22Rv1 (cell line): ENCODE measurements at regions not wholly inside any gene's neighbourhood (a gene's known extent, or its start where the extent isn't known, plus 50 kb on each side); places are given as distances from the start of the nearest gene placed in this dataset.

Source experiments
- ZFX ChIP-seq: fragments of 450-650 bp; IDR thresholded peaks from 2 replicates; pipeline ENCODE4 v1.6.1; 2017; ENCODE audit warnings: antibody characterized with exemption, borderline replicate concordance
- TF ChIP-seq, protein P1 (sequence below): fragments of 450-650 bp; IDR thresholded peaks from 2 replicates; pipeline ENCODE4 v1.5.1; 2017; ENCODE audit warnings: mild to moderate bottlenecking

DNA sequence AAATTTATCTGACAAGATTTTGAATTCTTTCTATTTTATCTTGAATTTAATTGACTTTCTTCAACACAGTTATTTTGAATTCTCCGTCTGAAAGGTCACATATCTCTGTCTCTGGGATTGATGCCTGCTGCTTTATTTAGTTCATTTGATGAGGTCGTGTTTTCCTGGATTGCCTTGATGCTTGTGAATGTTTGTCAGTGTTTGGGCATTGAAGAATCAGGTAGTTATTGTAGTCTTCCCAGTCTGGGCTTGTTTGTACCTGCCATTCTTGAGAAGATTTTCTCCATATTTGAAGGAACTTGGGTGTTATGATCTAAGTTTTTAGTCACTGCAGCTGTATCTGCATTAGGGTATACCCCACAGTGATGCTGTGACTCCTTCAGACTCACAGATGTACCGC lies 315.8 kb upstream of the DDHD1 start:
- TF ChIP-seq, protein P1, sequence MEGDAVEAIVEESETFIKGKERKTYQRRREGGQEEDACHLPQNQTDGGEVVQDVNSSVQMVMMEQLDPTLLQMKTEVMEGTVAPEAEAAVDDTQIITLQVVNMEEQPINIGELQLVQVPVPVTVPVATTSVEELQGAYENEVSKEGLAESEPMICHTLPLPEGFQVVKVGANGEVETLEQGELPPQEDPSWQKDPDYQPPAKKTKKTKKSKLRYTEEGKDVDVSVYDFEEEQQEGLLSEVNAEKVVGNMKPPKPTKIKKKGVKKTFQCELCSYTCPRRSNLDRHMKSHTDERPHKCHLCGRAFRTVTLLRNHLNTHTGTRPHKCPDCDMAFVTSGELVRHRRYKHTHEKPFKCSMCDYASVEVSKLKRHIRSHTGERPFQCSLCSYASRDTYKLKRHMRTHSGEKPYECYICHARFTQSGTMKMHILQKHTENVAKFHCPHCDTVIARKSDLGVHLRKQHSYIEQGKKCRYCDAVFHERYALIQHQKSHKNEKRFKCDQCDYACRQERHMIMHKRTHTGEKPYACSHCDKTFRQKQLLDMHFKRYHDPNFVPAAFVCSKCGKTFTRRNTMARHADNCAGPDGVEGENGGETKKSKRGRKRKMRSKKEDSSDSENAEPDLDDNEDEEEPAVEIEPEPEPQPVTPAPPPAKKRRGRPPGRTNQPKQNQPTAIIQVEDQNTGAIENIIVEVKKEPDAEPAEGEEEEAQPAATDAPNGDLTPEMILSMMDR, result no peak
- TF ChIP-seq ZFX, result no peak
